ENCODE measurements at regions not wholly inside any gene's neighbourhood (a gene's known extent, or its start where the extent isn't known, plus 50 kb on each side); places are given as distances from the start of the nearest gene placed in this dataset.

- no peak overlapping the region for H3K27ac ChIP-seq (replicated peaks)
- no peaks in the 10 kb centered on the region for H3K27me3 ChIP-seq (ENCODE audit: insufficient read depth, poor library complexity, severe bottlenecking)
- TF ChIP-seq CTCF (IDR thresholded peaks at IDR 0.05; ENCODE audit: insufficient read depth, low read length) (no peak), GABPA (IDR thresholded peaks at IDR 0.05; ENCODE audit: low read depth) (no peak), REST (IDR thresholded peaks at IDR 0.05; ENCODE audit: insufficient replicate concordance, low read depth) (no peak), POLR2AphosphoS5 (IDR thresholded peaks at IDR 0.05; ENCODE audit: low read depth) (no peak), SPI1 (IDR thresholded peaks at IDR 0.05; ENCODE audit: borderline replicate concordance, low read depth) (no peak)
- DNase-seq (ENCODE audit: low read depth in 1 of 2, low spot score in 1 of 2), result no peak
- H3K4me3 ChIP-seq (replicated peaks; ENCODE audit: insufficient read depth, low read length), result no peak overlapping the region
These were observed 583.3 kb downstream of the TENT5A start for GRCh38 chr6:81169166-81169565.

GRCh38 chr6:81166770-81167169 lies 585.7 kb downstream of the TENT5A start:
- H3K4me3 ChIP-seq (replicated peaks; ENCODE audit: insufficient read depth, low read length), result no peak overlapping the region
- H3K27me3 ChIP-seq (ENCODE audit: insufficient read depth, poor library complexity, severe bottlenecking), result no peaks in the 10 kb centered on the region
- H3K27ac ChIP-seq (replicated peaks), result no peak overlapping the region
- no peak for DNase-seq (ENCODE audit: low read depth in 1 of 2, low spot score in 1 of 2)
- TF ChIP-seq REST (IDR thresholded peaks at IDR 0.05; ENCODE audit: insufficient replicate concordance, low read depth) (no peak), POLR2AphosphoS5 (IDR thresholded peaks at IDR 0.05; ENCODE audit: low read depth) (no peak), GABPA (IDR thresholded peaks at IDR 0.05; ENCODE audit: low read depth) (no peak), CTCF (IDR thresholded peaks at IDR 0.05; ENCODE audit: insufficient read depth, low read length) (no peak), SPI1 (IDR thresholded peaks at IDR 0.05; ENCODE audit: borderline replicate concordance, low read depth) (no peak)

GRCh38 chr6:81158956-81159355 lies 593.5 kb downstream of the TENT5A start:
- Histone ChIP-seq H3K27ac (replicated peaks) (no peak overlapping the region), H3K27me3 (ENCODE audit: insufficient read depth, poor library complexity, severe bottlenecking) (no peaks in the 10 kb centered on the region), H3K4me3 (replicated peaks; ENCODE audit: insufficient read depth, low read length) (no peak overlapping the region)
- DNase-seq (ENCODE audit: low read depth in 1 of 2, low spot score in 1 of 2), result no peak
- no peak for TF ChIP-seq POLR2AphosphoS5 (IDR thresholded peaks at IDR 0.05; ENCODE audit: low read depth)
- no peak for TF ChIP-seq CTCF (IDR thresholded peaks at IDR 0.05; ENCODE audit: insufficient read depth, low read length)
- TF ChIP-seq GABPA (IDR thresholded peaks at IDR 0.05; ENCODE audit: low read depth), result no peak
- TF ChIP-seq REST (IDR thresholded peaks at IDR 0.05; ENCODE audit: insufficient replicate concordance, low read depth), result no peak
- TF ChIP-seq SPI1 (IDR thresholded peaks at IDR 0.05; ENCODE audit: borderline replicate concordance, low read depth), result no peak

Measured in HL-60 (cell line).